NCI-H2196 treated with DMSO at 0.1 percent for 48 hours (cell line): ENCODE measurements at regions not wholly inside any gene's neighbourhood (a gene's known extent, or its start where the extent isn't known, plus 50 kb on each side); places are given as distances from the start of the nearest gene placed in this dataset.
"Not testable (repeated sequence)": the region's sequence is repeated elsewhere in the genome, so short reads cannot be mapped to it uniquely, and the experiment has no call there.

Source experiments
- DNase-seq: peaks from one replicate; lab custom pipeline; 2025; ENCODE audit not compliant: unreplicated experiment; lab: John Stamatoyannopoulos, UW

- no peak for DNase-seq
These were observed 264.6 kb upstream of the THUMPD2 start for GRCh38 chr2:40043641-40044040.

GRCh38 chr2:40043191-40043590 is 264.1 kb upstream of the THUMPD2 start:
- DNase-seq, result no peak

- no peak for DNase-seq
These were observed 262.6 kb upstream of the THUMPD2 start for GRCh38 chr2:40041422-40042382.

- no peak for DNase-seq
These were observed 260.5 kb upstream of the THUMPD2 start for GRCh38 chr2:40039549-40039948.

GRCh38 chr2:40038646-40039045 is 259.6 kb upstream of the THUMPD2 start:
- DNase-seq, result no peak

GRCh38 chr2:40037303-40037702 is 258.2 kb upstream of the THUMPD2 start:
- DNase-seq, result no peak

- DNase-seq, result no peak
These were observed 257.2 kb upstream of the THUMPD2 start for GRCh38 chr2:40036241-40036640.

GRCh38 chr2:40034801-40035200 is 255.7 kb upstream of the THUMPD2 start:
- DNase-seq, result no peak

GRCh38 chr2:40034198-40034597 is 255.1 kb upstream of the THUMPD2 start:
- DNase-seq, result no peak

GRCh38 chr2:40033781-40034180 is 254.7 kb upstream of the THUMPD2 start:
- DNase-seq, result no peak

GRCh38 chr2:40032650-40033319 is 253.7 kb upstream of the THUMPD2 start:
- no peak for DNase-seq

- no peak for DNase-seq
These were observed 251.5 kb upstream of the THUMPD2 start for GRCh38 chr2:40030456-40030975.

- DNase-seq, result no peak
These were observed 249.9 kb upstream of the THUMPD2 start for GRCh38 chr2:40028792-40029488.

- DNase-seq, result no peak
These were observed 248.9 kb upstream of the THUMPD2 start for GRCh38 chr2:40027968-40028367.

GRCh38 chr2:40025276-40025675 is 246.2 kb upstream of the THUMPD2 start:
- DNase-seq, result not testable (repeated sequence)

GRCh38 chr2:40020997-40021396 is 241.9 kb upstream of the THUMPD2 start:
- no peak for DNase-seq

- no peak for DNase-seq
These were observed 237.3 kb upstream of the THUMPD2 start for GRCh38 chr2:40016151-40016885.

GRCh38 chr2:40013962-40014361 is 234.9 kb upstream of the THUMPD2 start:
- DNase-seq, result not testable (repeated sequence)

- DNase-seq, result no peak
These were observed 225.3 kb upstream of the THUMPD2 start for GRCh38 chr2:40004336-40004735.

- no peak for DNase-seq
These were observed 223.3 kb upstream of the THUMPD2 start for GRCh38 chr2:40002339-40002738.

- DNase-seq, result no peak
These were observed 220.8 kb upstream of the THUMPD2 start for GRCh38 chr2:39999864-40000263.
